ENCODE measurements at regions not wholly inside any gene's neighbourhood (a gene's known extent, or its start where the extent isn't known, plus 50 kb on each side); places are given as distances from the start of the nearest gene placed in this dataset.

GRCh38 chr1:219773110-219773509 is 155.2 kb downstream of the SLC30A10 start:
- no peak overlapping the region for H3K9ac ChIP-seq (ENCODE audit: insufficient read depth, low read length)
- TF ChIP-seq EZH2 (IDR thresholded peaks at IDR 0.05; ENCODE audit: low read length, missing control alignments) (no peak), CTCF (conservative IDR thresholded peaks at IDR 0.05 in 1 of 2, IDR thresholded peaks at IDR 0.05 in 1 of 2; ENCODE audit: low read depth in 1 of 2, low read length in 2 of 2) (no peak)
- H3K4me3 ChIP-seq (replicated peaks in 1 of 4; ENCODE audit: control extremely low read depth in 1 of 4, insufficient read depth in 1 of 4, low read depth in 3 of 4, low read length in 4 of 4): no peak overlapping the region
- no peaks in the 10 kb centered on the region for H3K9me3 ChIP-seq (ENCODE audit: control insufficient read depth, insufficient read depth, low read depth, low read length)
- no peaks in the 10 kb centered on the region for H3K27me3 ChIP-seq (ENCODE audit: control insufficient read depth, insufficient read depth, low read length)
- H4K20me1 ChIP-seq (ENCODE audit: control insufficient read depth, extremely low read depth, insufficient read depth, low read length): no peaks in the 10 kb centered on the region
- no peak for DNase-seq (ENCODE audit: low read depth in 2 of 2)
- no peak overlapping the region for H3K27ac ChIP-seq (ENCODE audit: insufficient read depth, low read length)
- H2AFZ ChIP-seq (ENCODE audit: low read length): no peak overlapping the region
- no peak overlapping the region for H3K4me2 ChIP-seq (ENCODE audit: extremely low read depth, insufficient read depth, low read length)
- no peaks in the 10 kb centered on the region for H3K79me2 ChIP-seq (ENCODE audit: control insufficient read depth, insufficient read depth, low read length)
- H3K4me1 ChIP-seq (ENCODE audit: control insufficient read depth, extremely low read depth, insufficient read depth, low read length): no peaks in the 10 kb centered on the region
- H3K36me3 ChIP-seq (ENCODE audit: control insufficient read depth, insufficient read depth, low read length): no peaks in the 10 kb centered on the region

GRCh38 chr1:219772265-219773036 is 155.9 kb downstream of the SLC30A10 start:
- Histone ChIP-seq H3K9me3 (ENCODE audit: control insufficient read depth, insufficient read depth, low read depth, low read length) (no peaks in the 10 kb centered on the region), H3K9ac (ENCODE audit: insufficient read depth, low read length) (no peak overlapping the region), H3K4me3 (replicated peaks in 1 of 4; ENCODE audit: control extremely low read depth in 1 of 4, insufficient read depth in 1 of 4, low read depth in 3 of 4, low read length in 4 of 4) (no peak overlapping the region), H3K36me3 (ENCODE audit: control insufficient read depth, insufficient read depth, low read length) (no peaks in the 10 kb centered on the region), H3K27me3 (ENCODE audit: control insufficient read depth, insufficient read depth, low read length) (no peaks in the 10 kb centered on the region), H2AFZ (ENCODE audit: low read length) (no peak overlapping the region), H4K20me1 (ENCODE audit: control insufficient read depth, extremely low read depth, insufficient read depth, low read length) (no peaks in the 10 kb centered on the region), H3K4me2 (ENCODE audit: extremely low read depth, insufficient read depth, low read length) (no peak overlapping the region), H3K79me2 (ENCODE audit: control insufficient read depth, insufficient read depth, low read length) (no peaks in the 10 kb centered on the region), H3K4me1 (ENCODE audit: control insufficient read depth, extremely low read depth, insufficient read depth, low read length) (no peaks in the 10 kb centered on the region), H3K27ac (ENCODE audit: insufficient read depth, low read length) (no peak overlapping the region)
- no peak for DNase-seq (ENCODE audit: low read depth in 2 of 2)
- no peak for TF ChIP-seq CTCF (conservative IDR thresholded peaks at IDR 0.05 in 1 of 2, IDR thresholded peaks at IDR 0.05 in 1 of 2; ENCODE audit: low read depth in 1 of 2, low read length in 2 of 2)
- no peak for TF ChIP-seq EZH2 (IDR thresholded peaks at IDR 0.05; ENCODE audit: low read length, missing control alignments)

- no peaks in the 10 kb centered on the region for H3K4me1 ChIP-seq (ENCODE audit: control insufficient read depth, extremely low read depth, insufficient read depth, low read length)
- DNase-seq (ENCODE audit: low read depth in 2 of 2): peak; percentile 95 to 99
- H3K27me3 ChIP-seq (ENCODE audit: control insufficient read depth, insufficient read depth, low read length): no peaks in the 10 kb centered on the region
- H3K4me2 ChIP-seq (ENCODE audit: extremely low read depth, insufficient read depth, low read length): no peak overlapping the region
- no peak overlapping the region for H3K4me3 ChIP-seq (replicated peaks in 1 of 4; ENCODE audit: control extremely low read depth in 1 of 4, insufficient read depth in 1 of 4, low read depth in 3 of 4, low read length in 4 of 4)
- no peak overlapping the region for H3K27ac ChIP-seq (ENCODE audit: insufficient read depth, low read length)
- no peaks in the 10 kb centered on the region for H3K9me3 ChIP-seq (ENCODE audit: control insufficient read depth, insufficient read depth, low read depth, low read length)
- H3K36me3 ChIP-seq (ENCODE audit: control insufficient read depth, insufficient read depth, low read length): no peaks in the 10 kb centered on the region
- no peaks in the 10 kb centered on the region for H4K20me1 ChIP-seq (ENCODE audit: control insufficient read depth, extremely low read depth, insufficient read depth, low read length)
- no peak overlapping the region for H3K9ac ChIP-seq (ENCODE audit: insufficient read depth, low read length)
- H3K79me2 ChIP-seq (ENCODE audit: control insufficient read depth, insufficient read depth, low read length): no peaks in the 10 kb centered on the region
- H2AFZ ChIP-seq (ENCODE audit: low read length): no peak overlapping the region
- TF ChIP-seq CTCF (conservative IDR thresholded peaks at IDR 0.05 in 1 of 2, IDR thresholded peaks at IDR 0.05 in 1 of 2; ENCODE audit: low read depth in 1 of 2, low read length in 2 of 2) (no peak), EZH2 (IDR thresholded peaks at IDR 0.05; ENCODE audit: low read length, missing control alignments) (no peak)
Measured at GRCh38 chr1:219771080-219771479, 157.3 kb downstream of the SLC30A10 start.
